ENCODE measurements at regions not wholly inside any gene's neighbourhood (a gene's known extent, or its start where the extent isn't known, plus 50 kb on each side); places are given as distances from the start of the nearest gene placed in this dataset.

DNA sequence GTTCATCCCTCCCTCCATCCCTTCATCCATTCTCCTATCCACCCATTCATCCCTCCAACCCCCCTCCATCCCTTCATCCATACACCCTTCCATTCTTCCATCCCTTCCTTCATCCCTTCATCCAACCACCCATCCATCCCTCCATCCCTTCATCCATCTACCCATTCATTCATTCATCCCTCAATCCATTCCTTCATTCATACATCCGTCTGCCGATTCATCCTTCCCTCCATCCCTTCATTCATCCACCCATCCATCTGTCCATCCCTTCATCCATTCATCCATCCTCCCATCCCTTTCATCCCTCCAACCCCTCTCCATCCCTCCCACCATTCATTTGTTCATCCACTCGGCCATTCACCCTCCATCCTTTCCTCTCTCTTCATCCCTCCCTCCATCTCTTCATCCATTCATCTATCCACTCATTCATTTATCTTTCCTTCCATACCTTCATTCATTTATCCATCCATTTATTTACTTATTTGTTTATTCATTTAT lies 95.7 kb downstream of the FOXL1 start:
- no peak for TF ChIP-seq CTCF (IDR thresholded peaks at IDR 0.05; ENCODE audit: insufficient read depth, low read depth, low read length)
- TF ChIP-seq EZH2 (IDR thresholded peaks at IDR 0.05; ENCODE audit: insufficient read depth, low read length): no peak

All from astrocyte (in vitro differentiated cells and primary cell).